Glomerular visceral epithelial cell (primary cell): ENCODE measurements at regions not wholly inside any gene's neighbourhood (a gene's known extent, or its start where the extent isn't known, plus 50 kb on each side); places are given as distances from the start of the nearest gene placed in this dataset.

ENCODE experiments used
- DNase-seq: peaks from one replicate; pipeline ENCODE4 v3.0.0-alpha.2; 2016; ENCODE audit errors: extremely low spot score

- DNase-seq: no peak
These were observed 61.8 kb upstream of the PRR20G start for GRCh38 chr3:127349501-127350171.

GRCh38 chr3:127342735-127343134 lies 54.9 kb upstream of the PRR20G start:
- DNase-seq: no peak

- DNase-seq: no peak
These were observed 52.3 kb upstream of the PRR20G start for GRCh38 chr3:127339928-127340861.

GRCh38 chr3:127339016-127339415 lies 51.2 kb upstream of the PRR20G start:
- DNase-seq: no peak

GRCh38 chr3:127337911-127338531 lies 50.2 kb upstream of the PRR20G start:
- DNase-seq: no peak
